ENCODE measurements at regions not wholly inside any gene's neighbourhood (a gene's known extent, or its start where the extent isn't known, plus 50 kb on each side); places are given as distances from the start of the nearest gene placed in this dataset.

GRCh38 chrX:38954520-38954919 is 153.3 kb downstream of the MID1IP1 start:
- H2BK120ac ChIP-seq (ENCODE audit: low read depth, low read length, poor library complexity, severe bottlenecking): no peak overlapping the region
- no peaks in the 10 kb centered on the region for H3K9me3 ChIP-seq (ENCODE audit: control insufficient read depth, low read depth, low read length)
- no peaks in the 10 kb centered on the region for H3K27me3 ChIP-seq (ENCODE audit: insufficient read depth, low read length)
- TF ChIP-seq, protein P1, sequence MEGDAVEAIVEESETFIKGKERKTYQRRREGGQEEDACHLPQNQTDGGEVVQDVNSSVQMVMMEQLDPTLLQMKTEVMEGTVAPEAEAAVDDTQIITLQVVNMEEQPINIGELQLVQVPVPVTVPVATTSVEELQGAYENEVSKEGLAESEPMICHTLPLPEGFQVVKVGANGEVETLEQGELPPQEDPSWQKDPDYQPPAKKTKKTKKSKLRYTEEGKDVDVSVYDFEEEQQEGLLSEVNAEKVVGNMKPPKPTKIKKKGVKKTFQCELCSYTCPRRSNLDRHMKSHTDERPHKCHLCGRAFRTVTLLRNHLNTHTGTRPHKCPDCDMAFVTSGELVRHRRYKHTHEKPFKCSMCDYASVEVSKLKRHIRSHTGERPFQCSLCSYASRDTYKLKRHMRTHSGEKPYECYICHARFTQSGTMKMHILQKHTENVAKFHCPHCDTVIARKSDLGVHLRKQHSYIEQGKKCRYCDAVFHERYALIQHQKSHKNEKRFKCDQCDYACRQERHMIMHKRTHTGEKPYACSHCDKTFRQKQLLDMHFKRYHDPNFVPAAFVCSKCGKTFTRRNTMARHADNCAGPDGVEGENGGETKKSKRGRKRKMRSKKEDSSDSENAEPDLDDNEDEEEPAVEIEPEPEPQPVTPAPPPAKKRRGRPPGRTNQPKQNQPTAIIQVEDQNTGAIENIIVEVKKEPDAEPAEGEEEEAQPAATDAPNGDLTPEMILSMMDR (conservative IDR thresholded peaks at IDR 0.05): no peak
- no peak overlapping the region for H2BK20ac ChIP-seq (ENCODE audit: low read depth, low read length, poor library complexity, severe bottlenecking)
- no CpG with 5 or more reads among the region's 2 CpGs for WGBS (ENCODE audit: extremely low coverage, insufficient read length, low lambda C conversion rate)
- no peak overlapping the region for H3K14ac ChIP-seq (ENCODE audit: insufficient read depth, low read length)
- H2AFZ ChIP-seq (ENCODE audit: low read length): no peak overlapping the region
- DNase-seq: no peak
- Mint-ChIP-seq H3K27me3 (ENCODE audit: low read depth) (no peaks in the 10 kb centered on the region), H3K27ac (no peak overlapping the region), H3K36me3 (ENCODE audit: insufficient read depth in 1 of 3, low read depth in 3 of 3) (no peaks in the 10 kb centered on the region; a peak in 3 of 7 replicates), H3K9me3 (peaks cover 79 to 81% of the 10 kb centered on the region in 2 experiments), H3K4me3 (no peak overlapping the region), H3K4me1 (no peaks in the 10 kb centered on the region)
- no peaks in the 10 kb centered on the region for H3K23me2 ChIP-seq (ENCODE audit: insufficient read length, low read depth, low read length, poor library complexity, severe bottlenecking)
- no peak overlapping the region for H3K27ac ChIP-seq (ENCODE audit: insufficient read length, low read depth, low read length)
- no peak overlapping the region for H3K23ac ChIP-seq (ENCODE audit: insufficient read length, low read depth, low read length)
- H3K4ac ChIP-seq (ENCODE audit: low read depth, low read length): no peak overlapping the region
- no peak overlapping the region for H2BK15ac ChIP-seq (ENCODE audit: low read depth, low read length)
- H3K4me2 ChIP-seq (ENCODE audit: insufficient read depth, insufficient read length, low read length): no peak overlapping the region
- no peaks in the 10 kb centered on the region for H3K79me1 ChIP-seq (ENCODE audit: insufficient read depth, low read depth, low read length, poor library complexity, severe bottlenecking)
- no peak overlapping the region for H4K5ac ChIP-seq (ENCODE audit: insufficient read length, low read depth, low read length)
- H4K20me1 ChIP-seq (ENCODE audit: control insufficient read depth, insufficient read depth, insufficient read length): no peaks in the 10 kb centered on the region
- no peaks in the 10 kb centered on the region for H3K79me2 ChIP-seq (ENCODE audit: insufficient read depth, low read length)
- H2BK5ac ChIP-seq (ENCODE audit: insufficient read length, low read length): no peak overlapping the region
- H3K4me1 ChIP-seq (ENCODE audit: insufficient read depth, low read length): no peaks in the 10 kb centered on the region
- H3T11ph ChIP-seq (ENCODE audit: low read length): no peak overlapping the region
- H3K18ac ChIP-seq (ENCODE audit: insufficient read length, low read depth, low read length): no peak overlapping the region
- no peak overlapping the region for H4K8ac ChIP-seq (replicated peaks; ENCODE audit: insufficient read length, low read depth, low read length)
- no peak overlapping the region for H3K56ac ChIP-seq (ENCODE audit: insufficient read length, low read depth, low read length)
- H2AK5ac ChIP-seq (ENCODE audit: insufficient read length, low read length): no peak overlapping the region
- H4K91ac ChIP-seq (ENCODE audit: insufficient read length, low read depth, low read length): no peak overlapping the region
- H2BK12ac ChIP-seq (ENCODE audit: insufficient read length, low read depth, low read length): no peak overlapping the region
- no peak overlapping the region for H3K9ac ChIP-seq (ENCODE audit: extremely low read depth, insufficient read length, low read length)

Measured in H9 (cell line).